GM12875 (cell line): ENCODE measurements at regions not wholly inside any gene's neighbourhood (a gene's known extent, or its start where the extent isn't known, plus 50 kb on each side); places are given as distances from the start of the nearest gene placed in this dataset.

Source experiments
- H3K4me3 ChIP-seq: one replicate; pipeline ENCODE4 v1.5.1; 2011; ENCODE audit warnings: low read depth, low read length, control low read depth
- CTCF ChIP-seq: IDR thresholded peaks from 2 replicates; pipeline ENCODE4 v1.5.1; 2011; ENCODE audit warnings: low read depth, mild to moderate bottlenecking, control low read depth, inconsistent platforms, low read length, moderate library complexity, borderline replicate concordance; ENCODE audit not compliant: insufficient read depth

DNA sequence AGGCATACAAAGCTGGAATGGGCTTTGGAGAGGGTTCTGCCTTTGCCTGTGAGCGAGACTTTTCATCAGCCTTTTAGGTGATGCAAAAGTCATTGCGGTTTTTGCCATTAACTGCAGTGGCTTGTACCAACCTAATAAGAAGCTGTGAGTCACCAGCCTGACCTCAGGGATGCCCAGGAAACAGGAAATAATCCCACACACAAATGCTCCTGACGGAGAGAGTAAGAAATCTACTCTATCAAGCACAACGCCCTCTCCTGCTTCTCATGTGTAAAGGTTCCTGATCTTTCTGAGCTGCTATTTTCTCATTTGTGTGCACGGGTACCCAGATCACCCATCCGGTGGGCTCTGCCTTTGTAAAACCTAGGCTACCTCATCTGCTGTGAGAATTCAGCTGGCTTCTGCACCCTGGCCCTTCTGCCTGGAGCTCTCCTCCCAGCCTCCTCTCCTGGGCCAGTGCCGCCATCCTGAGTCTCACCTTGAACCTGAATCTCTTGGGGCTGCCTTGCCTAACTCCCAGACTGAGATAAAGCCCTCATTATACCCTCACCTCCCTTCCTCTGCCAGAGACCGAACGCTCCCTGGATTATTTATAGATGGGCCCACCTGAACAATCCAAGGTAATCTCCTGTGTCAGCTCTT, 299.7 kb downstream of the C16orf95 start:
- no peak overlapping the region for H3K4me3 ChIP-seq
- no peak for TF ChIP-seq CTCF

GRCh38 chr16:87025676-87026075, 291.5 kb downstream of the C16orf95 start:
- no peak overlapping the region for H3K4me3 ChIP-seq
- TF ChIP-seq CTCF = no peak

DNA sequence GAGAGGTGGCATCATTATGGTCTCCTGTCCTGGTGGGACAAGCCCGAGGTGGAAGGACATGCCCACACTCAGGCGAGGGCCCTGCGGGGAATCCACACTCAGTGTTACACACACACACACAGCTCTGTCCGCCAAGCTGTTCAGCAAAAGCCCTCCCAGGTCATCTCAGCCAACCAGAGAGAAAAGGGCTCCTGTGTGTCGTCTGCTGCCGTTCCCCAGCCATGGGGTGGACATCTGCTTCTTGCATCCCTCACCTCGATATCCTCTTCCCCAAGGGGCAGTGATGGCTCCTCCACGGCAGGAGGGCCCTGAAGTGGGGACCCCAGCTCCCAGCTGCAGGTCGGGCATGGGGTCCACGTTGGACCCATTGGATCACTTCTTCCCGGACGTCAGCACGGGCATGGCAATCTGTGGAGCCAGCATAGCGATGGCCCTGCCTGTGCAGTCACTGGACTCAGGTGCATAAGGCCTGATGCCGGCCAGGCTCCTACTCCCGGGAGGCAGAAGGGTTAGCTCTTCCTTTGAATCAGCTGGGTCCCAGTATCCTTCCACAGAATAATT, 290.1 kb downstream of the C16orf95 start:
- no peak overlapping the region for H3K4me3 ChIP-seq
- TF ChIP-seq CTCF = no peak

GRCh38 chr16:87028481-87029320, 288.5 kb downstream of the C16orf95 start:
- TF ChIP-seq CTCF = no peak
- H3K4me3 ChIP-seq = no peak overlapping the region

DNA sequence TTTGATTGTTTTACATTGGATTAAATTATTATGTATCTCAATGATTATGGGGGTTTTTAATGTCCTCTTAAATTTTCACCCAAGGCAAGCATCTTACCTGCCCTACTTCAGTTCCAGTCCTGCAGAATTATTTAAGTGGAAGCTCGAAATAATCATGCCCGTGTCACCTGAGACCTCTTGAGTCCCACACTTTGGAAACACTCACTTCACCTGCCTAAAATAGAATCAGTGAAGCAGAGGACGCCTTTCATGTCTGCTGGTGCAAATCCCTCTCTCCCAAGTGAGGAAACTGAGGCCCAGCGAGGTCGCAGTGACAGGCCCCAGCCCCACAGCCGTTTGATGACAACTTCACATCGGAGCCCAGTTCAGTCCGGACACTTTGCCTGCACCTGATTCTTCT, 284.6 kb downstream of the C16orf95 start:
- no peak for TF ChIP-seq CTCF
- H3K4me3 ChIP-seq = no peak overlapping the region

DNA sequence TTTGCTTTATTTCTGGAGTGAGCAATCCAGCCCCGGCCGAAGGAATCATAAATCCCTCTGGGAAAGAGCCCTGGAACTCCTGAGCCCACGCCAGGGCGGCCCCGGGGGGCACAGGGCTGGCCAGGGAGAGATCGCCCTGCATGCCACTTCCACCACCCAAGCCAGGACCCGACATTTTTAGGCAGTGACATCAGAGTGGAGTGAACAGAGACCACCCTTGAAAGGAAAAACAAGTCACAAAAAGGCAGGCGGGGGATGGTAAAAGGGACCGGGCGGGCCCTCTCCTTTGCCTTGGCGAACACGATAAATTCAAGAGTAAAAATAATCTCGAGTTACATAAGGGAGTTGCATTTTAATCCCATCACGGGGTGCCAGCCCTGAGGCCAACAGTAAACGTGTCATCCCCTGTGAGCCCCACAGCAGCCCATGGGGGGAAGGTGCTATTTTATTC, 284.1 kb downstream of the C16orf95 start:
- TF ChIP-seq CTCF = no peak
- no peak overlapping the region for H3K4me3 ChIP-seq
